ENCODE measurements at regions not wholly inside any gene's neighbourhood (a gene's known extent, or its start where the extent isn't known, plus 50 kb on each side); places are given as distances from the start of the nearest gene placed in this dataset.
A peak's percentile ranks its signal among the peaks of the same experiment; 100 is the strongest.

- no peak for DNase-seq
Measured at GRCh38 chr12:124726596-124727263, 136.9 kb downstream of the SCARB1 start.

GRCh38 chr12:124725597-124726237 is 137.9 kb downstream of the SCARB1 start:
- no peak for DNase-seq

GRCh38 chr12:124725099-124725498 is 138.6 kb downstream of the SCARB1 start:
- DNase-seq = no peak

- DNase-seq = no peak
Measured at GRCh38 chr12:124722878-124723277, 140.8 kb downstream of the SCARB1 start.

GRCh38 chr12:124721501-124722162 is 142.0 kb downstream of the SCARB1 start:
- DNase-seq = no peak

GRCh38 chr12:124720681-124721500 is 142.8 kb downstream of the SCARB1 start:
- DNase-seq = no peak

- no peak for DNase-seq
Measured at GRCh38 chr12:124720004-124720680, 143.5 kb downstream of the SCARB1 start.

- no peak for DNase-seq
Measured at GRCh38 chr12:124719231-124719630, 144.4 kb downstream of the SCARB1 start.

- no peak for DNase-seq
Measured at GRCh38 chr12:124718458-124718857, 145.2 kb downstream of the SCARB1 start.

GRCh38 chr12:124718036-124718435 is 145.6 kb downstream of the SCARB1 start:
- DNase-seq = no peak

GRCh38 chr12:124717318-124717717 is 146.3 kb downstream of the SCARB1 start:
- DNase-seq = no peak

- no peak for DNase-seq
Measured at GRCh38 chr12:124716208-124717130, 147.2 kb downstream of the SCARB1 start.

- no peak for DNase-seq
Measured at GRCh38 chr12:124715121-124715990, 147.9 kb upstream of the NCOR2 start.

- peak; percentile 91 for DNase-seq
Measured at GRCh38 chr12:124713436-124714082, 146.1 kb upstream of the NCOR2 start.

GRCh38 chr12:124713041-124713435 is 145.6 kb upstream of the NCOR2 start:
- DNase-seq = no peak

GRCh38 chr12:124711344-124711743 is 143.9 kb upstream of the NCOR2 start:
- DNase-seq = no peak

GRCh38 chr12:124709722-124710687 is 142.6 kb upstream of the NCOR2 start:
- no peak for DNase-seq

GRCh38 chr12:124707316-124707715 is 139.9 kb upstream of the NCOR2 start:
- DNase-seq = no peak

- no peak for DNase-seq
Measured at GRCh38 chr12:124706363-124706762, 139.0 kb upstream of the NCOR2 start.
